Peyer's patch (tissue), 4 donors: ENCODE measurements at regions not wholly inside any gene's neighbourhood (a gene's known extent, or its start where the extent isn't known, plus 50 kb on each side); places are given as distances from the start of the nearest gene placed in this dataset.
A peak's percentile ranks its signal among the peaks of the same experiment; 100 is the strongest.

Experiments
- DNase-seq, 3 donors: peaks; one replicate each; pipeline ENCODE4 v3.0.0-alpha.2; 2017 to 2019
- H3K27ac ChIP-seq, 4 donors: fragments of 200-600 bp; sonication (generic); one replicate each; pipeline ENCODE4 v1.5.1; 2016 to 2019
- H3K27me3 ChIP-seq, 2 donors: fragments of 200-600 bp; sonication (generic); one replicate each; pipeline ENCODE4 v1.5.1; 2019
- H3K36me3 ChIP-seq, 3 donors: fragments of 200-600 bp; sonication (generic); one replicate each; pipeline ENCODE4 v1.5.1; 2016 to 2019
- H3K4me1 ChIP-seq, 4 donors: fragments of 200-600 bp; sonication (generic); one replicate each; pipeline ENCODE4 v1.5.1; 2016 to 2019
- H3K4me3 ChIP-seq, 4 donors: fragments of 200-600 bp; sonication (generic); 1 replicate in 3 of 4; 2 replicates in 1 of 4; pipeline ENCODE4 v1.5.1; 2016 to 2019; ENCODE audit warnings: mild to moderate bottlenecking in 1 of 4
- H3K9me3 ChIP-seq, 4 donors: fragments of 200-600 bp; sonication (generic); one replicate each; pipeline ENCODE4 v1.5.1; 2016 to 2019; ENCODE audit warnings: mild to moderate bottlenecking in 1 of 4
- POLR2A ChIP-seq, 2 donors: fragments of 450-650 bp; IDR thresholded peaks; one replicate each; pipeline ENCODE4 v1.5.1; 2017; ENCODE audit warnings: antibody characterized with exemption in 2 of 2, mild to moderate bottlenecking in 2 of 2, moderate library complexity in 2 of 2
- TF ChIP-seq, protein P1 (sequence below), 6 experiments: fragments of 450-650 bp in 4 of 6; fragments of 200-600 bp in 2 of 6; sonication (generic) in 1 of 6; IDR thresholded peaks; one replicate each; pipeline ENCODE4 v1.5.1; 2017 to 2019; ENCODE audit warnings: antibody characterized with exemption in 6 of 6, mild to moderate bottlenecking in 3 of 6, moderate library complexity in 1 of 6

GRCh38 chr20:24891546-24892393 lies 57.3 kb upstream of the CST7 start:
- TF ChIP-seq, protein P1, sequence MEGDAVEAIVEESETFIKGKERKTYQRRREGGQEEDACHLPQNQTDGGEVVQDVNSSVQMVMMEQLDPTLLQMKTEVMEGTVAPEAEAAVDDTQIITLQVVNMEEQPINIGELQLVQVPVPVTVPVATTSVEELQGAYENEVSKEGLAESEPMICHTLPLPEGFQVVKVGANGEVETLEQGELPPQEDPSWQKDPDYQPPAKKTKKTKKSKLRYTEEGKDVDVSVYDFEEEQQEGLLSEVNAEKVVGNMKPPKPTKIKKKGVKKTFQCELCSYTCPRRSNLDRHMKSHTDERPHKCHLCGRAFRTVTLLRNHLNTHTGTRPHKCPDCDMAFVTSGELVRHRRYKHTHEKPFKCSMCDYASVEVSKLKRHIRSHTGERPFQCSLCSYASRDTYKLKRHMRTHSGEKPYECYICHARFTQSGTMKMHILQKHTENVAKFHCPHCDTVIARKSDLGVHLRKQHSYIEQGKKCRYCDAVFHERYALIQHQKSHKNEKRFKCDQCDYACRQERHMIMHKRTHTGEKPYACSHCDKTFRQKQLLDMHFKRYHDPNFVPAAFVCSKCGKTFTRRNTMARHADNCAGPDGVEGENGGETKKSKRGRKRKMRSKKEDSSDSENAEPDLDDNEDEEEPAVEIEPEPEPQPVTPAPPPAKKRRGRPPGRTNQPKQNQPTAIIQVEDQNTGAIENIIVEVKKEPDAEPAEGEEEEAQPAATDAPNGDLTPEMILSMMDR (IDR thresholded peaks at IDR 0.05) = no peak
- no peak for TF ChIP-seq POLR2A (IDR thresholded peaks at IDR 0.05)
- no peak overlapping the region for H3K27ac ChIP-seq
- H3K4me3 ChIP-seq = no peak overlapping the region
- peak in 1 of 3 donors; percentile 44 for DNase-seq
- H3K27me3 ChIP-seq = no peaks in the 10 kb centered on the region
- no peaks in the 10 kb centered on the region for H3K4me1 ChIP-seq
- H3K36me3 ChIP-seq = no peaks in the 10 kb centered on the region
- no peaks in the 10 kb centered on the region for H3K9me3 ChIP-seq

DNA sequence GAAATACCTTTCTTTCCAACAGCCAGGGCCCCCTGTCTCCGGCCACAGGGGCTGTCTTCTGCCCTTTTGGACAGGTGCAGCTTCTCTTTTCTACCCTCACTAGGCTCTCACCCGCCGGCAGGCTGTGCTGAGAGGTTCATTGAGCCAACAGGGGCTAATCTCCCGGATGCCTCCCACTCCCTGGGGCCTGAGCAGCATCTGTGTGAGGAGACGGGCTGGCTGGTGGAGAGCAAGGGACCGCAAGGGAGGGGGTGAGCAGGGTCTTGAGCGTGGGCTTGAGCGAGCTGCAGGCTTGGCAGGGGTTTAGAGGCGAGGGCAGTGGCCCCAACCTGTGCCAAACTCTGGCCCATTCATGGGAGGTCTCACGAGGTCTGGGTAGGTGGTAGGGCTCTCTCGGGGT lies 56.5 kb upstream of the CST7 start:
- Histone ChIP-seq H3K36me3 (no peaks in the 10 kb centered on the region), H3K9me3 (no peaks in the 10 kb centered on the region), H3K4me1 (no peaks in the 10 kb centered on the region), H3K4me3 (no peak overlapping the region), H3K27me3 (no peaks in the 10 kb centered on the region), H3K27ac (no peak overlapping the region)
- DNase-seq = no peak
- no peak for TF ChIP-seq POLR2A (IDR thresholded peaks at IDR 0.05)
- TF ChIP-seq, protein P1 (IDR thresholded peaks at IDR 0.05) = no peak

- no peaks in the 10 kb centered on the region for H3K9me3 ChIP-seq
- no peaks in the 10 kb centered on the region for H3K4me1 ChIP-seq
- H3K36me3 ChIP-seq = no peaks in the 10 kb centered on the region
- DNase-seq = no peak
- H3K27me3 ChIP-seq = no peaks in the 10 kb centered on the region
- TF ChIP-seq, protein P1 (IDR thresholded peaks at IDR 0.05) = no peak
- no peak for TF ChIP-seq POLR2A (IDR thresholded peaks at IDR 0.05)
- no peak overlapping the region for H3K4me3 ChIP-seq
- H3K27ac ChIP-seq = no peak overlapping the region
These were observed 56.1 kb upstream of the CST7 start for GRCh38 chr20:24892931-24893330.

- H3K27me3 ChIP-seq = no peaks in the 10 kb centered on the region
- no peak overlapping the region for H3K27ac ChIP-seq
- TF ChIP-seq POLR2A (IDR thresholded peaks at IDR 0.05) = no peak
- TF ChIP-seq, protein P1 (IDR thresholded peaks at IDR 0.05) = no peak
- H3K4me1 ChIP-seq = no peaks in the 10 kb centered on the region
- H3K36me3 ChIP-seq = no peaks in the 10 kb centered on the region
- DNase-seq = no peak
- H3K9me3 ChIP-seq = no peaks in the 10 kb centered on the region
- no peak overlapping the region for H3K4me3 ChIP-seq
These were observed 54.6 kb upstream of the CST7 start for GRCh38 chr20:24894488-24894887.

DNA sequence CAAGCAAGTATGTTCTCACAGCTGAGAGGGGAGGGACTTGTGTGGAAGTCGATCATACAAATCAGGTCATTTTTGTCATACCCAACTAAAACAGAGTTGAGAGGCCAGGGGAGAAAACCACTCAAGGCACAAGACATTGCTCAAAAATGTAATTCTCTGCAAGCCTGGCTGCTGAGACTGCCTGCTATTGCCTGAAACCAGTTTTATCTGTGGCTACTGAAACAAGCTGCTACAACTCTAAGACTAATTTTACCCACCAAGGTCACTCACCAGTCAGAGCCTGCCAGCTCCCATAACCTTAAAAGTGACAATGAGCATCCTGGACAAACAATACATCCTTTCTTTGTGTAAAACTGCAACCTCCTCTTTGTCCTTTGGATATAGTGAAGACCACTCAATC lies 54.1 kb upstream of the CST7 start:
- Histone ChIP-seq H3K4me3 (no peak overlapping the region), H3K4me1 (no peaks in the 10 kb centered on the region), H3K36me3 (no peaks in the 10 kb centered on the region), H3K9me3 (no peaks in the 10 kb centered on the region), H3K27ac (no peak overlapping the region), H3K27me3 (no peaks in the 10 kb centered on the region)
- TF ChIP-seq, protein P1 (IDR thresholded peaks at IDR 0.05) = no peak
- TF ChIP-seq POLR2A (IDR thresholded peaks at IDR 0.05) = no peak
- no peak for DNase-seq
